ENCODE measurements at regions not wholly inside any gene's neighbourhood (a gene's known extent, or its start where the extent isn't known, plus 50 kb on each side); places are given as distances from the start of the nearest gene placed in this dataset.

DNA sequence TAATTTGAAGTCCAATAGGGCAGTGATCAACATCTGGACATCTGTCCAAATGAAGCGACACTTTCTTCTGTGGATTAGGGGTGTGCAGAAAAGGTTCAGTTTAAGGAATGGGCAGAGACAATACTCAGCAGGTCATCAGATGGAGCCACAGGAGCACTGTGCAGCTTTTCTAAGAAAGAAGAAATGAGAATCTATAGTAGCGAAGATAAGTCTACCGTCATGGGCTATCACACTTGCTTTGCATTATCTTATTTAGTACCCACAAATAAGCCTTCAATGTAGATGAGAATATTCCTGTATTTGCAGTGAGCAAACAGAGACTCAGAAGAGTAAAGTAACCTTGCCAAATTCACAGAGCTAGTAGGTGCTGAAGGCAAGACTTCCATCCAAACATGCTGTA lies 412.0 kb upstream of the GOT2 start:
- Histone ChIP-seq H3K9me3 (ENCODE audit: low read depth) (no peaks in the 10 kb centered on the region), H3K27me3 (no peaks in the 10 kb centered on the region), H3K4me3 (no peak overlapping the region), H3K36me3 (no peaks in the 10 kb centered on the region), H3K27ac (no peak overlapping the region), H3K4me1 (ENCODE audit: low read depth) (no peaks in the 10 kb centered on the region)
- no peak for DNase-seq (ENCODE audit: low read depth in 1 of 2, low spot score in 1 of 2)
- TF ChIP-seq, protein P1, sequence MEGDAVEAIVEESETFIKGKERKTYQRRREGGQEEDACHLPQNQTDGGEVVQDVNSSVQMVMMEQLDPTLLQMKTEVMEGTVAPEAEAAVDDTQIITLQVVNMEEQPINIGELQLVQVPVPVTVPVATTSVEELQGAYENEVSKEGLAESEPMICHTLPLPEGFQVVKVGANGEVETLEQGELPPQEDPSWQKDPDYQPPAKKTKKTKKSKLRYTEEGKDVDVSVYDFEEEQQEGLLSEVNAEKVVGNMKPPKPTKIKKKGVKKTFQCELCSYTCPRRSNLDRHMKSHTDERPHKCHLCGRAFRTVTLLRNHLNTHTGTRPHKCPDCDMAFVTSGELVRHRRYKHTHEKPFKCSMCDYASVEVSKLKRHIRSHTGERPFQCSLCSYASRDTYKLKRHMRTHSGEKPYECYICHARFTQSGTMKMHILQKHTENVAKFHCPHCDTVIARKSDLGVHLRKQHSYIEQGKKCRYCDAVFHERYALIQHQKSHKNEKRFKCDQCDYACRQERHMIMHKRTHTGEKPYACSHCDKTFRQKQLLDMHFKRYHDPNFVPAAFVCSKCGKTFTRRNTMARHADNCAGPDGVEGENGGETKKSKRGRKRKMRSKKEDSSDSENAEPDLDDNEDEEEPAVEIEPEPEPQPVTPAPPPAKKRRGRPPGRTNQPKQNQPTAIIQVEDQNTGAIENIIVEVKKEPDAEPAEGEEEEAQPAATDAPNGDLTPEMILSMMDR (IDR thresholded peaks at IDR 0.05; ENCODE audit: low read depth, low read length): no peak

DNA sequence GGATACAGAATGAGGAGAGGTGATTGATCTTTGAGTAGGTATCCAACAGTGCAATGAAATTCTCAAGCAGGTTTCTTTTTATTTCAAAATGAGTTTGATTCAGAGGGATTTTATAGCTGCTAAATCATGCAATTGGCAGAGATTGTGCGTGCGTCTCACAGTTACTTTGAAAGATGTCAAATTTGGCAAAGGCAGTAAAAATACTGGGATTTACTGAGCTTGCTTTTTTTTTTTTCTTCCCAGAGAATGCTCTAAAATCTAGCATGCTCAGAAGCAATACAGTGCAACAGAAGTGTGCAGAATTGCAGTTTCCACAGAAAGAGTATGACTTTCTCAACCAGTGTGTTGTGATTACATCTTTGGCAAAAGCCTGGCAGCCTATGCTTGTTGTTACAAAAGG lies 410.7 kb upstream of the GOT2 start:
- no peaks in the 10 kb centered on the region for H3K4me1 ChIP-seq (ENCODE audit: low read depth)
- H3K27me3 ChIP-seq: no peaks in the 10 kb centered on the region
- DNase-seq (ENCODE audit: low read depth in 1 of 2, low spot score in 1 of 2): no peak
- H3K4me3 ChIP-seq: no peak overlapping the region
- no peaks in the 10 kb centered on the region for H3K9me3 ChIP-seq (ENCODE audit: low read depth)
- no peak overlapping the region for H3K27ac ChIP-seq
- H3K36me3 ChIP-seq: no peaks in the 10 kb centered on the region
- TF ChIP-seq, protein P1 (IDR thresholded peaks at IDR 0.05; ENCODE audit: low read depth, low read length): no peak

DNA sequence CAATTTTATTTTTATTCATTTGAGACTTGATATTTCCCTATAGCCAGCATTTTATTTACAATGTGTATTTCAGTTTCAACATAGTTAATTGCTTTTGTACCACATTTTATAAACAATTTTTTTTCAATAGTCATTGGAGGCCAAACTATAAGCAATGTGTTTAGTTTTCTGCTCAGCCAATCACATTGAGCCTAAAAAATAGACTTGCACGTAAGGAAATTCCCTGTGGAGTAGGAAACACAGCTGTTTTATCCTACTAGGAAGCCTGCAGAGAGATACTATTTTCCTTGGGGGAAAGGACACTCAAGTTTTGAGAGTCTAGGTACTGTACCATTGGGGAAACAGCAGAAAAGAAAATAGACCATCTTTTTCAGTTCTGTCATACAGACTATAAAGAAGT lies 410.2 kb upstream of the GOT2 start:
- DNase-seq (ENCODE audit: low read depth in 1 of 2, low spot score in 1 of 2): no peak
- Histone ChIP-seq H3K36me3 (no peaks in the 10 kb centered on the region), H3K9me3 (ENCODE audit: low read depth) (no peaks in the 10 kb centered on the region), H3K4me3 (no peak overlapping the region), H3K27ac (no peak overlapping the region), H3K4me1 (ENCODE audit: low read depth) (no peaks in the 10 kb centered on the region), H3K27me3 (no peaks in the 10 kb centered on the region)
- TF ChIP-seq, protein P1 (IDR thresholded peaks at IDR 0.05; ENCODE audit: low read depth, low read length): no peak

DNA sequence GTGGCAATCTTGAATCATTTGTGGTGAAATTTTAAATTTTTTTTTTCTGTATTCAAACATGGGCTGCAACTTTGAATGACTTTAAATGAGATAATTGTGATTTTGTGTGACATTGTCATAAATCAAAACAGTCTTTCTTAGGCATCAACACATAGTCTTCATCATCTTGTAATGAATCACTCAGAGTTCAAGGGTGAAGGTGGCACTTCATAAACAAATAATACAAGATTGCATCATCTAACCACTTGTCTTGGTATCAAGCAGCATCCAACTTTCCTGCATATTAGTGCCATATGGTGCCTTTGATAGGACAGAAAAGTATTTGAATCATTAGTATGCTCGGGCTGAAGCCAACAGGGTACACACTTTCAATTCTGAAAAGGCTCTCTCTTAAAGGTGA lies 392.4 kb upstream of the GOT2 start:
- no peaks in the 10 kb centered on the region for H3K27me3 ChIP-seq
- no peaks in the 10 kb centered on the region for H3K9me3 ChIP-seq (ENCODE audit: low read depth)
- no peaks in the 10 kb centered on the region for H3K36me3 ChIP-seq
- no peak for DNase-seq (ENCODE audit: low read depth in 1 of 2, low spot score in 1 of 2)
- H3K4me3 ChIP-seq: no peak overlapping the region
- H3K27ac ChIP-seq: no peak overlapping the region
- peaks cover 17% of the 10 kb centered on the region for H3K4me1 ChIP-seq (ENCODE audit: low read depth)
- TF ChIP-seq, protein P1 (IDR thresholded peaks at IDR 0.05; ENCODE audit: low read depth, low read length): no peak

DNA sequence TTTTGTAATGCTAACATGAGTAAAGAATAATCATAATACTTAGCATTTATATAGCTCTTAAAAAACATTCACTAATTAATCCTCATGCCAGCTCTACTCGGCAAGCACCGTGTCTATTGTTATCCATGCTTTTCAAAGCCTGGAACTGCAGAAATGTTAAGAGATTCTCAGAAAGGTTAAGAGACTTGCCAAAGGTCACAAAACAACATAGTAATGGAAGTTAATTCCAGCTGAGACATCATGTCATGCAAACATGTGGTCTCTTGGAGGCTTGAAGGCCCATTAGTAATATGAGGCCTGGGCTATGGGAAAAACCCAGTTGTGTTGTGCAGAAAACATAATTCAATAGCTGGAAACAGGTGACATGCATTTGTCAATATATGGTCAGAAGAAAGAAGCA lies 389.9 kb upstream of the GOT2 start:
- Histone ChIP-seq H3K9me3 (ENCODE audit: low read depth) (no peaks in the 10 kb centered on the region), H3K4me3 (no peak overlapping the region), H3K27ac (peak overlapping the region; percentile 56), H3K36me3 (no peaks in the 10 kb centered on the region), H3K27me3 (no peaks in the 10 kb centered on the region), H3K4me1 (ENCODE audit: low read depth) (peaks cover 17% of the 10 kb centered on the region)
- TF ChIP-seq, protein P1 (IDR thresholded peaks at IDR 0.05; ENCODE audit: low read depth, low read length): no peak
- peak in 1 of 2 donors; percentile 68 for DNase-seq (ENCODE audit: low read depth in 1 of 2, low spot score in 1 of 2)

DNA sequence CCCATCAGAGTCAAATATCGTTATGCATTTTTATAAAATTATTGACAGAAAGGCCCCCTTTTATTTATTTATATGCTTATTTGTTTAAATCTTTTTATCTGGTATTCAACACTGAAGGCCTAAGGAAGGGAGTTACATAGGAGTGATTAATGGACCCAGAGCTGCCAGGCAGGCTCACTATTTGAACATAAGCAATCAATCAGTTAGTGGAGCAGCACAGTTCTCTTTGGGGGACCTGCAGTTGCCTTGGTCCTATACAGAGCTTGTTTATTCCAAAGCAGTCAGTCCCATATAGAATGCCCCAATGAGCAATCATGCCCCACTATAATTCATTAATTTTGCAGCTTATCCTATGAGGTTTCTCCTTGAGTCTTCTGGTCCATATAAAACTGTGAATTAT lies 389.4 kb upstream of the GOT2 start:
- no peaks in the 10 kb centered on the region for H3K36me3 ChIP-seq
- H3K4me3 ChIP-seq: no peak overlapping the region
- no peaks in the 10 kb centered on the region for H3K9me3 ChIP-seq (ENCODE audit: low read depth)
- TF ChIP-seq, protein P1 (IDR thresholded peaks at IDR 0.05; ENCODE audit: low read depth, low read length): no peak
- peak overlapping the region; percentile 56 for H3K27ac ChIP-seq
- peaks cover 17% of the 10 kb centered on the region for H3K4me1 ChIP-seq (ENCODE audit: low read depth)
- H3K27me3 ChIP-seq: no peaks in the 10 kb centered on the region
- DNase-seq (ENCODE audit: low read depth in 1 of 2, low spot score in 1 of 2): peak in 1 of 2 donors; percentile 25

Measured in cardiac muscle cell (in vitro differentiated cells and primary cell).